GM18520 (cell line): ENCODE measurements at regions not wholly inside any gene's neighbourhood (a gene's known extent, or its start where the extent isn't known, plus 50 kb on each side); places are given as distances from the start of the nearest gene placed in this dataset.

ENCODE experiments used
- ATAC-seq: cut with Tn5 transposase; IDR thresholded peaks from one replicate; pipeline ENCODE4 v1.9.1; 2021; ENCODE audit not compliant: unreplicated experiment

DNA sequence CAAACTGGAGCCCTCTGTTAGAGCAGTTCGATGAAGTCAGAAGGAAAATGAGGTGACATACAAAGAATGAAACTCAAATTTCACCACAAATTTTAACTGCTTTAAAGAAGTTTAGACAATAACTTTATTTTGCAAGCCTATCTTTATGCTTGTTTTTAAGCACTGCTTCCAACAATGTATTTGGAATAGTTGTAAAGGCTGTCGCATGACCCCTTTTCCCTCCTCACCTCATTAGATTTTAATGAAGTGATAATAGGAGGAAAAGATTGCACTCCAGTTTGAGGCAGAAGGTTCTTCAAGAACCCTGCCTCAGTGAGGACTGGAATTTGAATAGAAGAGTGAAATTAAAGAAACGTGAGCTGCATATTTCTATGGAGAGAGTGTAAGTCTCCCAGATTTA is 386.1 kb upstream of the NR3C2 start:
- no peak for ATAC-seq

DNA sequence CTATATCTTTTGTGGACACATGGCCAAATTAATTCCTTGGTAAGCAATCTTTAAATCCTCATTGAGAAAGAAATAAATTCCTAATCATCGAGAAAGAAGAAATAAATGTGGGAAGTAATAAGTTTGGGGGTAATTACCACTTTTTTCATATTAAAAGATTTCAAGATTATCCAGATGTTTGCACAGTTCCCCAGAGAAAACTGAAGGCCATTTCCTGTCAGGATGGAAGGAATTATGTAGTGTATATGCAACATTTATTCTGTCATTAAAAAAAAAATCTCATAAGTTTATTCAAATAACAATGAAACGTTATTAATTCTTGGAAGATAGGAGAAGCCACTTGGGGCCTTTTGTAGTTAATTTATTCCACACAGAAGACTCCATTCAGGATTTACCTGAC is 385.6 kb upstream of the NR3C2 start:
- no peak for ATAC-seq

DNA sequence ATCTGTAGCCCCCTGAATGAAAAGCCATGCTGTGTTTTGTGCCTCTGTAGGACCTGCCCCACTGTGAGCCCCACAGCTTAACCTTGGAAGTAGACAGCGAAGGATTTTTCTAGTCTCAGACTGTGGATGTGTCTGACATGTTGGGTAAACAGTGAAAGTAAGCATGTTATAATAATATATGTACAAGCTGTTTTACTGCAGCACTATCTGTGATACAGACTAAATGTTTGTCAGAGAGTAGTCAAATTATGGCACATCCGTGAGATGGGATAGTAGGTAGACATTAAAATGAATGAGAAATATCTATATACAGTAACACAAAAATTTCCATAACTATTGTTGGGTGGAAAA is 381.2 kb upstream of the NR3C2 start:
- no peak for ATAC-seq

DNA sequence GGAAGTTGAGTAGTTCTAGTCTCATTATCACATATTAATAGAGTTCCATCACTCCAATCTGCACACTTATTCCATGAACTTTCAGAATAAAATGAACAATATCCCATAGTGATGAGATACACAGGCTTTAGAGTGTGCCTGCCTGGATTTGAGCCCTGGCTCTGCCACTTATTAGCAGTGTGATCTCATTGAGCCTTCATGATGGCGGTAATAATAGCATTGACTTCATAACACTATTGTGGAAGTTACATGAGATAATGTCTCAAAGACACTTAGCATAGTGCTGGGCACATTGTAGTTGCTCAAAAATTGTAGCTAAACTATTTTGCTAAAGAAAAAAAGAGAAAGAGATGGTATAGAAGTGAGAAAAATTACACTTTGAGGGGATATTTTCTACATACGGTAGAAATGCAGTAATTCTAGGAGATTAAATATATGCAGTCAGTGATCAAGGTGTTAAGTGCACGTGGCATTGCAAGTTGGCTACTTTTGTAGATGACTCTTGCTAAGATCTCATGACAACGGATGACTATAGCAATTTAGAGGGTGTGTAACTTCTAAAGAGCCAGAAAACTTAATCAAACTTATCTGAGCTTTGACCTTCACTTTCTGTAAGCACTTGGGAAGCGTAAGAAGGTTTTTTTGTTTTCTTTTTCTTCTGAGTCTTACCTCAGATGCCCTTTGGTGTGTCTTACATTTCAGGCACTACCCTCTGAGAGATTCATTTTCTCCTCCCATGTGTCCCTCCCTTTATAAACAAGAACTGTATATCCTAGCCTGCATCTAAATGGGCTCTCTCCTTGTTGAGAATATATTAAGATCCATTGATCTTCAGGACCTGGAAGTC is 380.6 kb upstream of the NR3C2 start:
- ATAC-seq, result no peak

DNA sequence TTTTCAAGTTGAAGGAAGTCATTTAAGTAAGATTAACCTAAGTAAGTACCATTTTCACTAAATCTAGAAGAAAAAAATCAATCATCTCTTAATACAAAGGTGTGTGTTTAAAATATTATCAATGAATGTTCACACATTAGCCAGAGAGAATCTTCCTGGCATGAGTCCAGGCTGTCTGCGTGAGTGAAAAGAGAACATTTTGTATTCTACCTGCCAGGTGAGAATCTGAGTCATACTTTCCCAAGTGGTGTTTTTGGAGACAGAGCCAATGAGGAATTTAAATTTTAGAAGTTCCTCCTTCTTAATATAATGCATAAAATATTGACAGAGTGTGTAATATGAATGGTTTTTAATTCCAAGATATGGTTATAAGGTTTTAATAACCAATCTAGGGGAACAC is 371.8 kb upstream of the NR3C2 start:
- no peak for ATAC-seq

DNA sequence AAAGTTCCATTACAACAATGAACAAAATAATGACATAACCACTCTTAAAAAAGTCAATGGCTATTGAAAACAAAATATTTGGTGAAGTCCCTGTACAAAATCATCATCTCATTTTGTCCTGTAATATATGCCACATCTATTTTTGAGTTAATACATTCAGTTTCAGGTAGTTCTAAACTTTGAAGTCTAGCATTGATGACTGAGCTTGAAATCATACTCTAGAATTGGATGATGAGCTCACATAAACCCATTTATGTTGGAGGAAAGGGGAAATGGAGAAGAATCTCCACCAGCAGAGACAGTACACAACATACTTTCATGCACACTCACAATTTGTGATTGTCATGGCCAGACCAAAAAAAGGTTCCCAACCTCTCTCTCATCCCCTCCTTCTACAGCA is 371.1 kb upstream of the NR3C2 start:
- no peak for ATAC-seq

DNA sequence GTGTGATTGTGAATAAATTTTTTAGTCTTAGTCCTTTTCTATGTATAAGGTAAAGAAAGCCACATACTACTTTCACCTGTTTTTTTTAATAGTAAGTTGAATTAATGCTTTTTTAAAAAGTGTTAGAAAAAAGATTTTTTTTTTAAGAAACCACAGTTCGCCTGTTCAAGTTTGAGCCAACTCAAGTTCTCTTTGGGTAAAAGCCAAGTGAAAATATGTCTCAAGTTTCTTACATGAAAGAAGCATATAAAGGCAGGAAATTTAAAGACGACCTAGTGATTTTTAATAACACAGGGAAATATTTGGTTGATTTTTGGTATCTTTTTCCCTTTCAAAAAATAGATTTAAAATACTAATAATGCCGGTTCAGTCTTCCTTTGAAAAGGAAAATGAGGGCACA is 369.9 kb upstream of the NR3C2 start:
- no peak for ATAC-seq

DNA sequence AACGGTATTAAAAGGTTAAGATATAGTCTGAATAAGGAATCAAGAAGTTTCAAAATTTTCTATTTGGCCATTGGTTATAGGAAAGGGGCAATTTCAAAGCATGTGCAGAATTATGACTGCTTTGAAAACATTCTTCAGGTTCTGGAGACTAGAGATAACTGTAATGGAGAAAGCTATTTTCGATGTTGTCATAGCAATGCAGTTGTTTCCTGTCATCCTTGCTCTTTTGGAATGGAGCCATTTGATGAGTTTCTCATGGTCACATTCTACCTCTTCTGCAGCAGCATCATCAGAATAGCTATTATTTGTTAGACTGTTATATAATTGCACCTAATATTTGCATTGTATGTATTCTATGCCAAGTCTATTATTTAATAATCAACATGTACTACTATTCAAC is 368.2 kb upstream of the NR3C2 start:
- ATAC-seq, result no peak

DNA sequence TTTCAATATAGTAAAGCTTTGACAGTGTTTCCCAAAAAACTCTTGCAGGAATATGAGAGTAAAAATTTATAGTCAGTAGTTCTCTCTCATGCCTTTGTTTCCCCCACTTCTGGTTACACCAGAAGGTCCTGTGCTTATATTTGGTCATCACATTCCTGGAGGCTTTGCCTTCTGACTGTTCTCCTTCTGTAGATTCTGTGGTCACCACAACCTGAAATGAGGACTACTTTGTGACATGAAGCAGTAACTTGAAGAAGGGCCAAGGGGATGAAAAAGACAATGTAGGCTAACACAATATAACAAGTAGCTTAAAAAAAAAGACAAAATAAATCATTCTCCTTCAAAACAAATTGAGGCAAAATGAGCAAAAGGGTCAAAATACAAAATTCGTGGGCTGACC is 366.2 kb upstream of the NR3C2 start:
- ATAC-seq, result no peak

DNA sequence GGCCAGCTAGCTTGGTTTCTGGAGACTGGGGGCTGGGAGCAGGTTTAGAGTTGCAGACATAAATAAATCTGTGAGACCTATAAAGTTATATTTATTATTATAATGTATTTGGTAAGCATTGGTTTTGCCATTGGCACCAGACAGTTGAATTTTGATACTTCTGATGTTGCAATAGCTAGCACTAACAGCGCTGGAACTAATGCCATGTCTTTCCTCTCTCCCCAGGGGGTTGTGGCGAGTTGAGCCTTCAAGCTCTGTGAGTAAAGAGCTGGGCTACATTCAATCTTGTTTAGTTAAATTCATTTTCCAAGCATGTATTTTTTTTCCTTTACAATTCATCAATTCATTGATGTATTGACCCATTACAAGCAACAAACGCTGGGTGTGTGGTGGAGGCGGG is 358.7 kb upstream of the NR3C2 start:
- no peak for ATAC-seq

DNA sequence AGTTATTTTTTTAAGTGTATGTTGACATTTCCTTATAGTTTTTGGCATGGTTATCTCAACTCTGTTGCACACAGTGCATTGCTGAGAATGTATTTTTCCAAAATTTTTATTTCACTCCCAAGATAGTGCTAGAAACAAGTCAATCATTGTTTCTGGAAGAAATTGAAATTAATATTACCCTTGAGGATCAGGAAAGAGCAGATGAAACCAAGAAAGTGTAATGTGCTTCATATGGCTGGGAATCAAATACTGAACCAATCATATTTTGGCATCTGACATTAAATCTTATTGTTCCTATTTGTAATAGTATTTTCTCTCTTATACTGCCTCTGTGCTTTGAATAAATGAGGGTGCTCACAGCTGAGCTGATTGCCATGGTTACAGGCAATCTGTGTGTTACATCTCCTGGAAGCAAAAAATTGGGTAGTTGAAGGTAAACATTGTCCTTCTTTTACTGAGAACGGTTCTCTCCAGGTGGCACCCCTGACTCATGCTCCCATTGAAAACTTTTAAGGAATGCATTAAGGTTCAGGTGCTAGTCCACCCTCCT is 358.2 kb upstream of the NR3C2 start:
- ATAC-seq, result no peak

DNA sequence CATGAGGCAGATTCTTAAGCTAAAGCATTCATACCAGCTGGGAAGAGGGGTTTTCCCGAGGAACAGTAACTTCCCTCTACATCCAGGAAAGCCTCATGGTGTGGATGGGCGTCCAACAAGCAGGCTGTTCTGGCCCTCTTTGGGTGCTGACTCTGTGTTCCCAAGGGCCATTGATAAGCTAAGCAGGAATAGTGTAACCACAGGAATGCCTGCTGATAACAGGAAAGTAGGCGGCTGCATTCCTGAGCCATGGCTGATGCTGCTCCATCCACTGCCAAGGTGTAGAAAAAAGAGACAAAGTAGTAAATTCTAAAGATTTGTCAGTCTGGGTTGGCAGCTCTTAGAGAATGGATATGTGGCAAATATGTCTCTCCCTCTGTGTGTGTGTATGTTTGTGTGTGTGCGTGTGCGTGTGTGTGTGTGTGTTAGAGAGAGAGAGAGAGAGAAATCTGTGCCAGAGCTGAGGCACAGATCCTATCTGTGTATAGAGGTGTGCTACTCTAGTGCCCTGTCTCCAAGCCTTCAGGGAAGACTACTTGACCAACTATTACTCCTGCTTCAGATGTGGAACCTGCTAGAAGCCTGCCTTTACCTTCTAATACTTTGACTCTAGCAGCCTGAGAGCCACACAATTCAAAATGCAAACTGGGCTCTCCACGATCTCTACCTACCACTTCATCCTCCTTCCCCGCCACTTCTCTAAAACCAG is 353.1 kb upstream of the NR3C2 start:
- no peak for ATAC-seq

DNA sequence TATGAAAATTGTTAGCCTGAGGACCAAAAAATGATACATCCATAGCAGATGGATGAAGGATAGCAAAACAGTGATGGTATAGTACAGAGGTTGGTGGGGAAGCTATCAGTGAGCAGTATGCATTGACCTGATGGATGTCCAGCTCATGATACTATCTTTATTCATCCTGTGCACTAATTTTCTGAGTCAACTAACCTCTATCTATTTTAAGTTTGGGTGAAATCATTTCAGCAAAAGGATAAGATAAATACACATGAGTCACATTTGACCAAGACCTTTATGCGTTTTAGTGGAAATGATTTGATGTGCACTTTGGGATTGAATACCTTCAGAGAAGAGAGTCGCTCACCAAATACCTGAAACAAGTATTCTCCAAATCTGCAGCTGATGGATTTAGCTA is 351.0 kb upstream of the NR3C2 start:
- ATAC-seq, result no peak

DNA sequence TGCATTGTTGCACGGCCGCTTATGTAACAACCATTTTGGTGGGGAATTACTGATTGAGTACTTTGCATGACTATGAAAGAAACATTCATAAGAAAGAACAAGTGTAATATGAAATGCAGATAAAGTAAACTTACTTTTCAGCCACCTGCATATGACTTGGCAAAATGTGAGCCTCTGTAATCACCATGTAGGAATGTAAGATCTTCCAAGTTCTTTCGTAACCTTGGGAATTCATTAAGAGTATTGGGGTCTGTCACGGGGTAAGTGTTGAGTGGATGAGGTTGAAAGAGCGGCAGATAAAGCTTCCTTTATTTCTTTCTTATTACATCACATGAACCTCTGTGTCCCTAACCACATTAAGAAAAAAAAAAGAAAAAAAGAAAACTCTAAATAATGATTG is 348.5 kb upstream of the NR3C2 start:
- ATAC-seq, result no peak

DNA sequence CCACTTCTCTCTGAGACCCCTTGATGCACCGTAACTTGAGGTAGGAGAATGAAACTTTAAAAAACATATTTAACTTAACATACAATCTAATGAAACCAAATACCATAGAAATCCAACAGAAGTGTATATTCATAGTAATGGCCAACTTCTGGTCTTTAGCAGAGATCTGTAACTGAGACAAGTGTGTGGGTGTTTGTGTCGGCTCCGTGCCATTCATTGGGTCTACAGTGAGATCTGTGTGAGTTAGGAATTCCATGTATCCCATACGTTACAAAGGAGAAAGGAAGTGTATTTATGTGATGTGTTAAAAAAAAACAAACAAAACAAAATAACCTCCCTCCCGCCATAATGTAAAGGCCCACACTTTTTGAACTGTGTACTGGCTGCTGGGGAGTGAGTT is 348.0 kb upstream of the NR3C2 start:
- ATAC-seq, result no peak

DNA sequence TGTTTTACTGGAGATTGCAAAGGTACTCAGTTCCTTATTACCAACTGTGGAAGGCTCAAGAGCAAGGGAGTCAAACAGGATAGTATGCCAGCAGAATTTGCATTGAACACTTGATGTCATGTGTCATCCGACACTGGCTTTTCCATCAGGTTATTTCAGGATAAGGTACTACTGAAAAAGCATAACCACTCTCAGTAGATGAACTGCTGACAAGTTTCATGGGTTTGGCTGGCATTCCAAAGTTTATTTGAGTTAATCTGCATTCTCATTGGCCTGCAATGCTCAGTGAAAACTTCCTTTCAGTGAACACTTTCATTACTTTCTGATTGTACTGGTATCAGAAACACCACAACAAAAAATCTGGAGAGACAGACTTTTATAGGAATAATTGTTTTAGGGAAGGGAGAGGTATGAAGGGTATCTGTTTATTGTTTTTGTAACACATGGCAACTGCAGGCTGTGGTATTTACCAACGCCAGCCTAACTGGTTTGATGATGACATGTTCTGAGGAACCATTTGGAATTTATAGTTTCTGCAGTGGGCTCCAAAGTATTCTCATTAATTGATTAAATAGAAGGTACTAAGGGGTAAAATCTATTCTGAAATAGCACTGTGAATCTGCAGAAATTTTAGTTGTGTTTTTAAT is 345.7 kb upstream of the NR3C2 start:
- no peak for ATAC-seq

DNA sequence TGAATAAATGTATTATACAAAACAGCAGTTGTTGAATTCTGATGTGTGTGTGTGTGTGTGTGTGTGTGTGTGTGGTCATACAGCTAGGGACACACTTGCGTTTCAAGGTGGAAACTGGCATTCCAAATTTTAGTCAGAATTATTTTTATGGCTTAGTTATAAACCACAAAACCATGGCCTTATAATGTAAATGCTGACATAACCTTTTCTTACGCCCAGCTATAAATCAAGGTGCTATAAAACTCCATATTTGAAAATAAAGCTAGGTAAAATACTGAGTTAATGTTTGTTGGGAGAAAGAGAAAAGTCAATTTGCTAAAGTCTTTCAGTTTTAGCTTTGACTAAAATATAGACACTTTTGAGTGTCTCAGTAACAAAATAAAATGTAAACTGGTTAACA is 345.1 kb upstream of the NR3C2 start:
- ATAC-seq, result no peak

DNA sequence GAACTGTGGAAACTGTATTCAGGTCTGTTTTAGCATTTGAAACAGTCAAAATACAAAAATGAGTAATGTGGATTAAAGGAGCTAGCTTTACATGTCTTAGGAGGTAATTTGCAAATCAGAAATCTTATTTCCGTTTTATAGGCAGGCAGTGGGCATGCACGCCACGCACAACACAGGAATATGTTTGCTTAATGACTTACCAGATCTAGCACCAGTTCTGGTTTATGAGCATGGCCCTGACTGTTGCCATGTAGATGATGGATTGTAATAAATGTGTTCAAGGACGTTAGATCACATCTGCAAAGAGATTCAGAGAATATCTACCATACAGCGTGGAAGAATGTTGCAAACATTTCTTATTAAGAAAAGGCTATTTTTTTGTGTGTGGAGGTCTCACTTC is 344.5 kb upstream of the NR3C2 start:
- no peak for ATAC-seq

DNA sequence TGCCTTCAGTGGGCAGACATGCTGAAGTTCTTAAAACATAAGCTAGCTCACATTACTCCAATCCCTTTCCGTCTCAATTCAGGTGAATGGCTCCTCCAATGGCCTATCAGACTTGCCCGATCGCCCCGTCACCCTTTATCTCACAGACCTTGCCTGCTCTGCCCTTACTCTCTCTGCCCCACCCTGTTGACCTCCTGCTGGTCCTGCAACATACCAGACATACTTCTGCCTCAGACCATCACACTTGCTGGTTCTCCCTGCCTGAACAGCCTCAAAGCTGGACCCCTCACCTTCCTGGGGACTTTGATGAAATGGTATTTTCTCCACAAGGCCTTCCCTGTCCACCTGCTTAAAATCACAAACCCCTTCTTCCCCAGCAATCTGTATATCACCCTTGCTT is 340.1 kb upstream of the NR3C2 start:
- ATAC-seq, result no peak

DNA sequence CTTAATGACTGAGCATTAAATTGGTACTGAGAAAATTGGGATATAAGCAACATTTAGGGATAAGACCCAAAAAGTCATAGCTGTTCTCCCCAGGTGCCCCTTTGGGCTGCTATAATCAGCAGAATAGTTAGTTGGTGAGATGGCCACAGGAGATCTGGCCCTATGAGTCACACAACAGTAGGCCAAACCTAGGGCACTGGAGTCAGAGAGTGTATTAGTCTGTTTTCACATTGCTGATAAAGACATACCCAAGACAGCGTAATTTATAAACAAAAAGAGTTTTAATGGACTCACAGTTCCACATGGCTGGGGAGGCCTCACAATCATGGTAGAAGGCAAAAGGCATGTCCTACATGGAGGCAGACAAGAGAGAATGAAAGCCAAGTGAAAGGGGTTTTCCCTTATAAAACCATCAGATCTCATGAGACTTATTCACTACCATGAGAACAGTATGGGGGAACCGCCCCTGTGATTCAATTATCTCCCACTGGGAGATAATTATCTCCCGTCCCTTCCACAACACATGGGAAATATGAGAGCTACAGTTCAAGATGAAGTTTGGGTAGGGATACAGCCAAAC is 338.3 kb upstream of the NR3C2 start:
- ATAC-seq, result no peak

DNA sequence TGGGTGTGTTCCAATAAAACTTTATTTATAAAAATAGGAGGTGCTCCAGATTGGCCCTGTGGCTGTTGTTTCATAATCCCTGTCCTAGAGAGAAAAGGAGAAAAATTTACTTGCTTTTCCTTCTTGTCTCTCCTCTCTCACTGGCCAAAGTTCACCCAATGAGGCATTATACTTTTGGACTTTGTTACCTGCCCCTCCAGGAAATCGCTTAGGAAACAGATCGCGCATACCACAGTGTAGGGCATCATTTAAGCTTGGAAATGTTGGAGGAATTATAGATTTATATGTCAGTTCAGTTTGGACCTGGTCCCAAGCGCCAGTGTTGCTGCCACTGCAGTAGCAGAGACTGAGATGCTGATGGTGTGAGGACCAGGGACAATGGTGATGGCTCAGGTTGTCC is 337.6 kb upstream of the NR3C2 start:
- no peak for ATAC-seq
